ENCODE measurements at regions not wholly inside any gene's neighbourhood (a gene's known extent, or its start where the extent isn't known, plus 50 kb on each side); places are given as distances from the start of the nearest gene placed in this dataset.

DNA sequence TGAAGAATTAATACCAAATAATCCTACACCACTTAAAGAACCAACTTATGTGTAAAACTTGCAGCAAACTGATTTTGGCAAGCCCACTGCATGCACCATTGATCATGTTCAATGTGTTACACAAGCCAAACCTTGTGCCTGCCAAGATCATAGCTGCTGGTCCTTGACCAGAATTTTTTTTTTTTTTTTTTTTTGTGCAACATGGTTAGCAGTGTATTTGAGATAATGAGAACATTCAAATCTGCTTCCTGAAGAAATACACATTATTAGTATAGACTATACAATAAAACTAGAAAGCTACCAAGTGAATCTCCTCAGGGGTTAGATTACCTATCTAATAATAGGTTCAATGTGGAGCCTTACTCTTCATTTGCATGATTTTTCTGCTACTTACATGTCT, 421.0 kb downstream of the MRPL39 start:
- TF ChIP-seq CTCF (IDR thresholded peaks at IDR 0.05; ENCODE audit: low read length) (no peak), EZH2phosphoT487 (IDR thresholded peaks at IDR 0.05; ENCODE audit: low read length) (no peak)
